ENCODE measurements at regions not wholly inside any gene's neighbourhood (a gene's known extent, or its start where the extent isn't known, plus 50 kb on each side); places are given as distances from the start of the nearest gene placed in this dataset.
A peak's percentile ranks its signal among the peaks of the same experiment; 100 is the strongest.
"Not testable (repeated sequence)": the region's sequence is repeated elsewhere in the genome, so short reads cannot be mapped to it uniquely, and the experiment has no call there.

DNA sequence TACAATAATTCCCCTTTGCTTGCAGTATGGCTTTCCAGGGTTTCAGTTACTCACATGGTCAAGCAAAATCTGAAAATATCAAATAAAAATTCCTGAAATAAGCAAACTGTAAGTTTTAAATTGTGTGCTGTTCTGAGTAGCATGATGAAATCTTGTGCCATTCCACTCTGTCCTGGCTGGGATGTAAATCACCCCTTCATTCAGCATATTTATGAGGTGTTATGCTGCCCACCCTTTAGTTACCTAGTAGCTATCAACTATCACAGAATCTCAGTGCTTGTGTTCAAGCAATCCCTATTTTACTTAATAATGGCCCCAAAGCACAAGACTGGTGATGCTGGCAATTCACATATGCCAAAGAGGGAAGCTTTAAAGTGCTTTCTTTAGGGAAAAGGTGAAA is 867.7 kb upstream of the NRXN1 start (continued):
- TF ChIP-seq ZNF462 (CRISPR knock-in tag; IDR thresholded peaks at IDR 0.05) = no peak

- not testable (repeated sequence) for H3K4me1 Mint-ChIP-seq; H3K4me3 Mint-ChIP-seq; DNase-seq (ENCODE audit: low spot score); H3K9me2 ChIP-seq (ENCODE audit: insufficient read depth); H3K4me1 ChIP-seq (ENCODE audit: insufficient read depth); H3K4me2 ChIP-seq; H3K27ac ChIP-seq (ENCODE audit: low read depth); H3K27me3 ChIP-seq (ENCODE audit: insufficient read depth); H2AFZ ChIP-seq; H3K36me3 ChIP-seq (ENCODE audit: insufficient read depth); H3F3A ChIP-seq (replicated peaks; ENCODE audit: low read depth); H4K20me1 ChIP-seq (replicated peaks; ENCODE audit: insufficient read depth); H3K27ac Mint-ChIP-seq; H3K4me3 ChIP-seq; H3K27me3 Mint-ChIP-seq (ENCODE audit: insufficient read depth, low read depth, poor library complexity); H3K36me3 Mint-ChIP-seq (ENCODE audit: low read depth); ATAC-seq; H3K79me2 ChIP-seq (replicated peaks; ENCODE audit: insufficient read depth)
- peaks cover 13% of the 10 kb centered on the region; the same call in 2 of the 3 replicates for H3K9me3 Mint-ChIP-seq
Observed at GRCh38 chr2:51894584-51894983, 862.7 kb upstream of the NRXN1 start.

GRCh38 chr2:51888120-51888519 is 856.2 kb upstream of the NRXN1 start:
- H3K4me3 ChIP-seq = no peak overlapping the region
- Mint-ChIP-seq H3K27ac (no peak overlapping the region), H3K4me3 (no peak overlapping the region), H3K27me3 (ENCODE audit: insufficient read depth, low read depth, poor library complexity) (no peaks in the 10 kb centered on the region), H3K9me3 (peaks cover 18% of the 10 kb centered on the region; the same call in 2 of the 3 replicates), H3K4me1 (peaks cover 13% of the 10 kb centered on the region), H3K36me3 (ENCODE audit: low read depth) (peaks cover 12% of the 10 kb centered on the region)
- H3K4me1 ChIP-seq (ENCODE audit: insufficient read depth) = 0 out of 2 replicates have a peak, but pooled peaks cover 4% of the 10 kb centered on the region
- no peaks in the 10 kb centered on the region for H3K36me3 ChIP-seq (ENCODE audit: insufficient read depth)
- no peaks in the 10 kb centered on the region for H4K20me1 ChIP-seq (replicated peaks; ENCODE audit: insufficient read depth)
- H3K4me2 ChIP-seq = no peak overlapping the region
- no peaks in the 10 kb centered on the region for H3F3A ChIP-seq (replicated peaks; ENCODE audit: low read depth)
- no peak overlapping the region for H3K27ac ChIP-seq (ENCODE audit: low read depth)
- peaks cover 13% of the 10 kb centered on the region for H3K9me2 ChIP-seq (ENCODE audit: insufficient read depth)
- peak overlapping the region; percentile 70 for H2AFZ ChIP-seq
- no peaks in the 10 kb centered on the region for H3K79me2 ChIP-seq (replicated peaks; ENCODE audit: insufficient read depth)
- DNase-seq (ENCODE audit: low spot score) (peak; percentile 2), ATAC-seq (no peak)
- H3K27me3 ChIP-seq (ENCODE audit: insufficient read depth) = no peaks in the 10 kb centered on the region
- TF ChIP-seq EZH2 (IDR thresholded peaks at IDR 0.05; ENCODE audit: low read depth, unreplicated experiment) (no peak), POLR2AphosphoS5 (IDR thresholded peaks at IDR 0.05; ENCODE audit: low read depth) (no peak), CREB1 (CRISPR knock-in tag; IDR thresholded peaks at IDR 0.05; ENCODE audit: low read depth) (no peak), ETS1 (IDR thresholded peaks at IDR 0.05) (no peak), STAT1 (IDR thresholded peaks at IDR 0.05; ENCODE audit: unreplicated experiment) (no peak), NANOG (IDR thresholded peaks at IDR 0.05; ENCODE audit: borderline replicate concordance) (no peak)

All from GM23338 (cell line).